Erythroblast (primary cell): ENCODE measurements at regions not wholly inside any gene's neighbourhood (a gene's known extent, or its start where the extent isn't known, plus 50 kb on each side); places are given as distances from the start of the nearest gene placed in this dataset.

Experiments
- GATA1 ChIP-seq: IDR thresholded peaks from 2 replicates; pipeline ENCODE4 v1.6.1; 2011; ENCODE audit warnings: low read depth, mild to moderate bottlenecking, control low read depth, low read length, moderate library complexity
- POLR2A ChIP-seq: IDR thresholded peaks from 2 replicates; pipeline ENCODE4 v1.6.1; 2011; ENCODE audit warnings: mild to moderate bottlenecking, low read length

DNA sequence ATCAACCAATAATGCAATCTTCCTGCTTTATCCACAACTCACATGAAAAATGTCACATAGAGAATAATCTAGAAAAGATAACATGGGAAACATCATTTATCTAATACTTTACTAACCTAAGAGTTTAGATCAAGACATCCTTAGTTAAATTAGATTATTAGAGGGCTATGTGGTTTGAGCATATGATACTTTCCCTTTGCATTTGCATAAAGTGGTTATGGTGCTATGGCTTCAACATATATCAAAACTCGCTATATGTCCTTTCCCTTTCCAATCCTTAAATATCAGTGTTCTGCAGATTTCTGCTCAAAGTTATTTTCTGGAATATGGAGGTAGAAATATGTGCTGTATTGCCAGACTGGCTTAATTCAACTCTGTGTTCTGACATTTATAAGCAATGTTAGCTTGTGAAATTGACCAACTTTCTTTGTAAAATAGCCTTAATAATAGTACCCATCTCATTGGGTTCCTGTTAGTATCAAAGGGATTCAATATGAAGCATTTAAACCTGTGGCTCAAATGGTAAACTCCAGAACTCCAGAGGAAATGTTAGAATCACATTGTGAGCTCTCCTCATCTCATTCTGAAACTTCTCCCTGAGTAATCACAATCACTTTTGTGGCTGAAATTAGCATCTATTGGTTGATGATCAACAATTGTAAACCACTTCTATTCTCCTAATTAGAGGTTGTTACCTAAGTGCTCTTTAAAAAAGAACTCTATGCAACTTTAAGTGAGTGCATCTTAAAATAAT lies 1089.9 kb upstream of the SLC39A10 start:
- TF ChIP-seq POLR2A (no peak), GATA1 (no peak)
